ACC112 (cell line): ENCODE measurements at regions not wholly inside any gene's neighbourhood (a gene's known extent, or its start where the extent isn't known, plus 50 kb on each side); places are given as distances from the start of the nearest gene placed in this dataset.
"Not testable (repeated sequence)": the region's sequence is repeated elsewhere in the genome, so short reads cannot be mapped to it uniquely, and the experiment has no call there.

ENCODE experiments used
- H2AFZ ChIP-seq: fragments of 200-600 bp; sonication (generic); one replicate; pipeline ENCODE4 v1.6.0; 2017; ENCODE audit warnings: antibody characterized with exemption, low read length; ENCODE audit not compliant: unreplicated experiment
- H3K27ac ChIP-seq: fragments of 200-600 bp; sonication (generic); 2 replicates; pipeline ENCODE4 v1.5.1; 2014; ENCODE audit warnings: low read depth, mild to moderate bottlenecking, antibody characterized with exemption, low read length, moderate library complexity
- H3K27me3 ChIP-seq: fragments of 200-600 bp; sonication (generic); 2 replicates; pipeline ENCODE4 v1.6.1; 2014; ENCODE audit warnings: mild to moderate bottlenecking, antibody characterized with exemption, low read length, moderate library complexity, mixed read lengths; ENCODE audit not compliant: insufficient read depth
- H3K36me3 ChIP-seq: fragments of 200-600 bp; sonication (generic); 2 replicates; pipeline ENCODE4 v1.6.1; 2016; ENCODE audit warnings: mild to moderate bottlenecking, antibody characterized with exemption, low read length, moderate library complexity, mixed read lengths; ENCODE audit not compliant: insufficient read depth
- H3K4me1 ChIP-seq: fragments of 200-600 bp; sonication (generic); one replicate; pipeline ENCODE4 v1.6.1; 2016; ENCODE audit warnings: low read length, mixed read lengths; ENCODE audit not compliant: insufficient read depth, unreplicated experiment, control insufficient read depth
- H3K4me3 ChIP-seq: fragments of 200-600 bp; sonication (generic); 2 replicates; pipeline ENCODE4 v1.5.1; 2014; ENCODE audit warnings: mild to moderate bottlenecking, low read depth, low read length
- H3K79me2 ChIP-seq: fragments of 200-600 bp; sonication (generic); one replicate; pipeline ENCODE4 v1.6.0; 2016; ENCODE audit warnings: low read length; ENCODE audit not compliant: control insufficient read depth, unreplicated experiment, insufficient read depth

DNA sequence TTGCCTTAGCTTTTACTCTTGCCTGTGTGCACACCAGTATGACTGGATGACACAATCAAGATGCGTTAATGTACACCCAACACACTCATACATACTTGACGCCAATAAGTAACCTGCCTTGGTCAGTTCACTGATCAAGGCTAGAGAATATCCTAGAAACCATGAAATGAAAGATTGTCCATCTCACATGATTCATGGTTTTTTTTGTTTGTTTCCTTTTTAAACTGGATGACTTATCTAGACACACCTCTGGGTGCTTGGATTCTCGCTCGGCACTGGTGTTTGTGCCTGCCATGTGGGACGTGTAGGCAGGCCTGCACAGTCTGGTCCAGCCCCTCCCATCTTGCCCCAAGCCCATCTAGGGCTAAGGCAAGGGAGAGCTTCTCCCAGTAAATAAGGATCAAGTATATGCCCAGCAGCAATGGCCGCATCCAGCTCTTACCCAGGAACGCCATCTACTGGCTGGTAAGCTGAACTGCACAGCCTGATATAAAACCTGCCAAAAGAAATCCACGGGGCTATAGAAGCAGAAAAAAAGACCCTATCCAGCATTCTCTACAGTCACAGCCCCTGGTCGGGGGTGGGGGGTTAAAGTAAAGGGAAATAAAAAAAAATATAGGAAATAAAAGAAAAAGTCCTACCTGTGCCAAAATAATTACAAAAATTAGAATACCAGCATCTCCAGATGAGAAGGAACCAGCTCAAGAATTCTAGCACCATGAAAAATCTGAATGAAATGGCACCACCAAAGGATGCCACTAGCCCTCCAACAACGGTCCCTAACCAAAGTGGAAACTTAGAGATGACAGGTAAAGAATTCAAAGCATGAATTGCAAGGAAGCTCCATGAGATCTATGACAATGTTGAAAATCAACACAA lies 73.3 kb downstream of the OTOR start:
- Histone ChIP-seq H3K27me3 (peaks cover 45% of the 10 kb centered on the region), H3K27ac (no peak overlapping the region), H3K79me2 (no peaks in the 10 kb centered on the region), H2AFZ (no peak overlapping the region), H3K4me1 (no peaks in the 10 kb centered on the region), H3K4me3 (no peak overlapping the region), H3K36me3 (no peaks in the 10 kb centered on the region)

DNA sequence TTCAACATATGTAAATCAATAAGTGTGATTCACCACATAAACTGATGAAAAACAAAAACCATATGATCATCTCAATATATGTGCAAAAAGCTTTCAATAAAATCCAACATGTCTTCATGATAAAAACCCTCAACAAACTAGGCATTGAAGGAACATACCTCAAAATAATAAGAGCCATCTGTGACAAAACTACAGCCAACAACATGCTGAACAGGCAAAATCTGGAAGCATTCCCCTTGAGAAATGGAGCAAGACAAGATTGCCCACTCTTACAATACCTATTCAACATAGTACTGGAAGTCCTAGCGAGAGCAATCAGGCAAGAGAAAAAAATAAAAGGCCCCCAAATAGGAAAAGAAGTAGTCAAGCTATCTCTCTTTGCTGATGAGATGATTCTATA lies 76.5 kb downstream of the OTOR start:
- H2AFZ ChIP-seq: no peak overlapping the region
- H3K4me1 ChIP-seq: no peaks in the 10 kb centered on the region
- no peaks in the 10 kb centered on the region for H3K36me3 ChIP-seq
- H3K79me2 ChIP-seq: no peaks in the 10 kb centered on the region
- H3K4me3 ChIP-seq: no peak overlapping the region
- no peak overlapping the region for H3K27ac ChIP-seq
- H3K27me3 ChIP-seq: peaks cover 30% of the 10 kb centered on the region

DNA sequence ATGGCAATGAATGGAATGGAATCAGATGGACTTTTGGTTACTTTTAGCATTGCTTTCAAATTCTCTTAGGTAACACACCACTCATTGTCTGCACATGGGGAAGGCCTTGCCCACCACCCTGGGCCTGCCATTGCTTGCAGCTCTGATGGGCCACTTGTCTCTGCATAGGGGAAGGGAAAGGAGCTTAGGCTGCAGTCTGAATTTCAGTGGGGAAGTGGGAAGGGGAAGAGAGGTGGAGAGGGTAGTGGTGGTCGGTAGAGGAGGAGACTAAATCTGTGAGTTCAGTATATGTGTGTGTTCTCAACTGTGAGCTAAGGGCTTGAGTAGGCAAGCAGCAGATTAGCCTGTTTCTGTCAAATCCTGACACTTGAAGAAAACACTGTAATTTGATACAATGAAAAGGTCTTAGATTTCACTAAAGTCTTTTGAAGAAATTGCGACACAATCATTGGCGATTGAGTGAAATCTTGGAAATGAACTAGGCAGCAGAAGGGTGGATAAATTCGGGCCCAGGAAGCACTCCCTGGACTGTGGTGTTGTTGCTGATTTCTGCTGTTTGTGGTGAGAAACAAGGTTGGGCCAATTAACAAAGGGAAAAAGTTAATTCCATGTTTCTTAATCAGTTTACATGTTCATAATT lies 80.6 kb downstream of the OTOR start:
- H3K4me3 ChIP-seq: no peak overlapping the region
- no peak overlapping the region for H3K27ac ChIP-seq
- H3K4me1 ChIP-seq: no peaks in the 10 kb centered on the region
- H3K79me2 ChIP-seq: no peaks in the 10 kb centered on the region
- H3K27me3 ChIP-seq: peaks cover 17% of the 10 kb centered on the region
- H3K36me3 ChIP-seq: no peaks in the 10 kb centered on the region
- no peak overlapping the region for H2AFZ ChIP-seq

DNA sequence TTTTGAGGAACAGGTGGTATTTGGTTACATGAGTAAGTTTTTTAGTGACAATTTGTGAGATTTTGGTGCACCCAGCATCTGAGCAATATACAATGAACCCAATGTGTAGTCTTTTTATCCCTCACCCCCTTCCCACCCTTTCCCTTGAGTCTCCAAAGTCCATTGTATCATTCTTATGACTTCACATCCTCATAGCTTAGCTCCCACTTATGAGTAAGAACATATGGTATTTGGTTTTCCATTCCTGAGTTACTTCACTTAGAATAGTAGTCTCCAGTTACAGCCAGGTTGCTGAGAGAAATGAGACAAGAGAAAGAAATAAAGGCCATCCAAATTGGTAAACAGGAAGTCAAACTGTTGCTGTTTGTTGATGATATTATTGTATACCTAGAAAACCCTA lies 87.5 kb downstream of the OTOR start:
- not testable (repeated sequence) for H3K27me3 ChIP-seq, H3K36me3 ChIP-seq, H3K79me2 ChIP-seq, H2AFZ ChIP-seq, H3K27ac ChIP-seq, H3K4me3 ChIP-seq, H3K4me1 ChIP-seq

DNA sequence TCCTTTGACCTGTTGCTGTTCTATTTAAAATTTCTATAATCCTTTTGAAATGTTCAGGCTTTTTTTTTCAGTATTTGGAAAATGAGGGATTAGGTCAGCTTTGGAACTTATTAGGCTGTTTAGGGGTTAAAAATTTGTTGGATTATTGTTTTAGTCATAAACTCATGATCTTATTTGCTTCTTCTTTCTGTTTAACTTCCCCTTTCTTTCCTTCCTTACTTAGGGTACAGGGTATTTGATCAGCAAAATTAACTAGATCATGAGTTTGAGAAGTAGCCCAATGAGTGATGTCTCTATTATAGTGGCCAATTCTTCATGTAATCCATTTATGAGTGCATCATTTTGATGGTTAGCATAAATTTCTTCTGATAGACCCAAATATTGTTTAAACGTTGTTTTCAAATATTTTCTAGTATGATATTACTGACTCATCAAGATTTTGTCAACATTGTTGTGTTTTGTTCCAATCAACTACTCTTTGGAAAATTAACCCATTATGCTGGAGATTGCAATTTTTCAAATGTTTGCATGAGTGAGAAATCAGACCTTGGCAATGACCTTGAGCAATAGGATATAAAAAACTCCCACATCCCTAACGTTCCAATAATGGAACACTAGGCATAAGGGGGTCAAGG lies 94.4 kb downstream of the OTOR start:
- no peaks in the 10 kb centered on the region for H3K36me3 ChIP-seq
- H3K27ac ChIP-seq: no peak overlapping the region
- H2AFZ ChIP-seq: no peak overlapping the region
- peaks cover 18% of the 10 kb centered on the region; the same call in 1 of the 2 replicates for H3K27me3 ChIP-seq
- H3K4me1 ChIP-seq: no peaks in the 10 kb centered on the region
- no peaks in the 10 kb centered on the region for H3K79me2 ChIP-seq
- no peak overlapping the region for H3K4me3 ChIP-seq

DNA sequence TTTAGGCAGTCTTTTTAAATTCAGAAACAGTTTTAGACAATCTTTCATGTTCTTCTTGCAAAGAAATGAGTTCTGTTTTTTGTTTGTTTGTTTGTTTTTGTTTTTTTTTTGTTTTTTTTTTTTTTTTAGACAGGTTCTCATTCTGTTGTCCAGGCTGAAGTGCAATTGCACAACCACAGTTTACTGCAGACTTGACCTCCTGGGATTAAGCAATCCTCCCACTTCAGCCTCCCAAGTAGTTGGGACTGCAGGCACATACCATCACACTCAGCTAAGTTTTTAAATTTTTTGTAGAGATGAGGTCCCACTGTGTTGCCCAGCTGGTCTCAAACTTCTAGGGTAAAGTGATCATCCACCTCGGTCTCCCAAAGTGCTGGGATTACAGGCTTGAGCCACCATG lies 96.2 kb downstream of the OTOR start:
- H3K36me3 ChIP-seq: no peaks in the 10 kb centered on the region
- peaks cover 18% of the 10 kb centered on the region; the same call in 1 of the 2 replicates for H3K27me3 ChIP-seq
- H3K27ac ChIP-seq: no peak overlapping the region
- no peak overlapping the region for H3K4me3 ChIP-seq
- no peak overlapping the region for H2AFZ ChIP-seq
- H3K79me2 ChIP-seq: no peaks in the 10 kb centered on the region
- no peaks in the 10 kb centered on the region for H3K4me1 ChIP-seq

DNA sequence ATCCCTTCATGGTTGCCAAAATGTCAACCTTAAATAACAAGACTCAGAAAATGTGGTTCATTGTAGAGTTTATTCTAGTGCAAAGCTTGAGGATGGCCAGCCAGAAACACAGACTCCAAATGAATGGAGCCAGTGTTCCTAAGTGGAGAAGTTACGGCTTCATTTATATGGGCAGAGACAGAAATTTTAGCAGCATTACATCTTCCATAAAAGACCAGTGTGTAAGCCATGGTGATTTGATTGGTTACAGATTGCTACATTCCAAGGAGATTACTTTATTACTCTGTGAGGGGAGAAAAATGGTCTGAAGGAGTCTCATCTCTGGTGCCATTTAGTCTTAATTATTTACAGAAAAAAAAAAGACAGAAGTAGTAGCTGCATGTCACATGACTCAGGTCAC lies 97.8 kb downstream of the OTOR start:
- Histone ChIP-seq H3K79me2 (no peaks in the 10 kb centered on the region), H2AFZ (no peak overlapping the region), H3K36me3 (no peaks in the 10 kb centered on the region), H3K27ac (no peak overlapping the region), H3K27me3 (peaks cover 15% of the 10 kb centered on the region; the same call in 1 of the 2 replicates), H3K4me3 (no peak overlapping the region), H3K4me1 (no peaks in the 10 kb centered on the region)

DNA sequence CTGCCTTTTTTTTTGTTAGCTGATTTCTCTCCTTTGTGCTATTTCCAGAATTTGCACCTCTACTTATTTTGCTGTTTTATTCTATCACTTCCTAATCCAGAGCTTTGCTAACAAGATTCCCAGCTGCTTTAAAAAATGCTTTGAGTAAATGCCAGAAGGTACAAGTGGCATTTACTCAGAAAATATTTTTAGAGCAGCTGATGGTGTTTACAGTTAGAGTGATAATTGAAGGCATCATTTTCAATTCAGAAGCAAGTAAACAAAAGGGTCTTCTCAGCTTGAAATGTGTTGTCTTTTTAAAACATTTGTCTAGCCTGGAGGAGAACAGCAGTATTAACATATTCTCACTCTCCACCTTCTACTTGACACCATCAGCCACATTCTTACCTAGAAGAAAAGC lies 99.9 kb downstream of the OTOR start:
- peaks cover 18% of the 10 kb centered on the region; the same call in 1 of the 2 replicates for H3K27me3 ChIP-seq
- no peaks in the 10 kb centered on the region for H3K79me2 ChIP-seq
- H3K27ac ChIP-seq: no peak overlapping the region
- H2AFZ ChIP-seq: no peak overlapping the region
- H3K36me3 ChIP-seq: no peaks in the 10 kb centered on the region
- H3K4me3 ChIP-seq: no peak overlapping the region
- H3K4me1 ChIP-seq: no peaks in the 10 kb centered on the region

DNA sequence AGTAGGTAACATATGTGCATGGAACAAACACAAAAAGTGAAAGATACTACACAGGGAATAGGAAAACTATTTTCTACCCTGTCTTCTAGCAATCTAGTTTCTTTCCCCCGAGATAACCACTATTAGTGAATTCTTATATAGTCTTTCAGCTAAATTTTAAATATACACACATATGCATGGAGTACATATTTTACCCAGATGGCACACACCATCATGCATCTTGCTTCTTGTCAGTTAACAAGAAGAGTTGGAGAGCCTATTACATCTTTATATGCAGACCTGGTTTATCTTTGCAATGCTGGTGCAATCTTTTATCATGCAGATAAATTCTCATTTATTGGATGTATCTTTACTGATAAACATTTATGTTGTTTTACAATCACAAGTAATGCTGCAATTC lies 100.4 kb downstream of the OTOR start:
- Histone ChIP-seq H3K4me1 (no peaks in the 10 kb centered on the region), H3K36me3 (no peaks in the 10 kb centered on the region), H3K27me3 (peaks cover 18% of the 10 kb centered on the region; the same call in 1 of the 2 replicates), H3K4me3 (no peak overlapping the region), H2AFZ (no peak overlapping the region), H3K79me2 (no peaks in the 10 kb centered on the region), H3K27ac (no peak overlapping the region)

DNA sequence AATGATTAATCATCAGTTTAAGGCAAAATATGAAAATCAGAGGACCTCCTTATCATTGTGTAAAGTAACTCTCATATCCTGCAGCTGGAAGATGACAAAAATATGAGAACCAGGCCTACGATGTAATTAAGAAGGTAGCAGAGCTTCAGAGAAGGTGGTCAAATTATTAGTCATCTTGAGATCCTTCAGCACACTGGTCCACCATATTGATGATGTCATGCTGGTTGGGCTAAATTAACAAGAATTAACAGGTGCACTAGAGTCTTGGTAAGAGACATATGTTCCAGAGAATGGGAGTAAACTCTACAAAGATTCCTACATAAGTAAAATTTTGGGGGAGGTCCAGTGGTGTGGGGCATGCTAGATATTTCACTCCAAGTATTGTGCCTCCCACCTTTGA lies 112.8 kb downstream of the OTOR start:
- Histone ChIP-seq H3K79me2 (no peaks in the 10 kb centered on the region), H3K4me3 (no peak overlapping the region), H3K27ac (no peak overlapping the region), H3K27me3 (no peaks in the 10 kb centered on the region), H2AFZ (no peak overlapping the region), H3K4me1 (no peaks in the 10 kb centered on the region), H3K36me3 (no peaks in the 10 kb centered on the region)
